ENCODE measurements at regions not wholly inside any gene's neighbourhood (a gene's known extent, or its start where the extent isn't known, plus 50 kb on each side); places are given as distances from the start of the nearest gene placed in this dataset.

DNA sequence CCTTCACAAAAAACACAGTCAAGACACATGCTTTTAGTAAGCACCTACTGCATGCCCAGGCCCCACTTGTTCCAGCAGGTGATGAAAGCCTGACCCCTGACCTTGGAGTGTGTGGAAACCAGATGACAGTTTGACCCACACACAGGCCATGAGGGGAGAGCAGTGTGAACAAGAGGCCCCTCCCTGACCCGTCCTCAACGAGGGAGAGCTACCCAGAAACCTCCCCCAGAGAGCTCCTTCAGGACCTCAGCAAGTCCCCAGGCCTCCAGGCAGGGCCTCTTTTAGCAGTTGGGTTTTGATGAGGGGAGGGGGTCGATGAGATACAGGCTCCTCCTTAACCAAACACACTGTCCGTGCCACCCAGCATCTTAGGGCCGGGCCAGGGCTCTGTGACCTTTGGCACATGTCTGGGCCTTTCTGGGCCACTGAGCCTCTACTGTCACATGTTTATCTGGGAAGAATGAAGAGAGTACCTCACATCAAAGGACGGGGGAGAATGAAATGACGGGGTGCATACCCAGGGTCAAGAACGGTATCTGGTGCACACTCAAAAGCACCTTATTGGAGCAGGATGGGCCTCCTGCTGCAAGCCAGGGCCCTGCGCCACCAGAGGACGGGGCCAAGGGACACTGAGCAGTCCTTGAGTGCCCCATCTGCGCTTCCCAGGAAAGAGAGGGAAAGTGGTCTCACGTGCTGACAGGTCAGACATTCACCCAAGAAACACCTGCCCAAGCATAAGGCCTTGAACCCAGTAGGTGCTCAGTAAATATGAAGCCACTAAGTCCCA lies 202.6 kb upstream of the ZMIZ1 start:
- FAIRE-seq, result no peak
- no peak for DNase-seq (ENCODE audit: insufficient read length, low spot score)

DNA sequence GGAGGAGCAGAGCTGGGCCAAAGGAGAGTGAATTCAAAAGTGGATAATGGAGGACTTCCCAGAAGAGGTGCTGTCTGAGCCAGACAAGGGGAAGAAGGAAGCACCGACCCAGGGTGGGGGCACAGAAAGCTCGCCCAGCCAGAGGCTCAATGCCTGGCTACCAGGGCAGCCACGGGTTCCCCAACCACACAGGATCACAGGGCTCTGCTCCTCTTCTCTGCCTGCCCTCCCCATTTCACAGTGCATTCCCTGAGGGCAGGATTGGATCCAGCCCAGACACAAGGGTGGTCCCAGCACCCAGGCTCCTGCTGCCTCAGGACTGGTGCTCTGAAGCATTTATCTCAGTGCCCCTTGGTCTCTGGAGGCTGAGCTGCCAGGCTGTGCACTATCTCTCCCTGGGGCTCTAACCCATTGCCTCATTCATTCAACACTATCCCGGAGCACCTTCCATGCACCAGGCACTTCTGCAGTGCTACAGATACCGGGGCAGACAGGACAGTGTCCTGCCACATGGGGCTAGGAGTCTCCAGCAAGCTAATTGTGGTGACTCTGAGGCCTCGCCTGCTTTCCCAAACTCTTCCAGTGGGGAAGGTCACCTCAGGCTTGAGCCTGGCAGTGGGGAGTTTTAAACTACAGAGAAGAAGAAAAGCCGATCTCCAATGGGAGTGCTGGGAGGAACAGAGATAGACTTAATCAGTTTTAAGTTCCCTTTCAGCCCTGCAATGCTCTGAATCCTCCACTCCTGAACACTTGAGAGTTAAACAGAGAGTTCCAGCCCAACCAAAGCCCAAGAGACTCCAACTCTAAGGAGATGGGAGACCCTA lies 201.8 kb upstream of the ZMIZ1 start:
- FAIRE-seq (no peak), DNase-seq (ENCODE audit: insufficient read length, low spot score) (no peak)

DNA sequence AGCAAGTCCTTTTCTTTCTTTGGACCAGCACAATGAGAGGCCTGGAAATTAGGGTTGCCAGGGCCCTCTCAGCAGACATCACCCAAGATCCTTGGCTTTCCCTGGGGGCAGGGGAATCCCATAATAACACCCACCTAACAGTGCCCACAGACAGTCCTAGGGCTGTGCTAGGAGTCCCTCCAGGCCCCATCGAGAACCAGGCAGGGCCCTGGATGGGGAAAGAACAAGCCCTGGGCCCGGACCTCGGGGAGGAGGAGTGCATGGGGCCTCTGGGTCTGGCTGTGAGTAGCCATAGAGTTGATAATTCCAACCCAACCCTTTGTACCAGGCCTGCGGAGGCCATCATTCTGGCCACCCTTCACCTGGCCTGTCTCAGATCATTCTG lies 201.2 kb upstream of the ZMIZ1 start:
- no peak for DNase-seq (ENCODE audit: insufficient read length, low spot score)
- no peak for FAIRE-seq

DNA sequence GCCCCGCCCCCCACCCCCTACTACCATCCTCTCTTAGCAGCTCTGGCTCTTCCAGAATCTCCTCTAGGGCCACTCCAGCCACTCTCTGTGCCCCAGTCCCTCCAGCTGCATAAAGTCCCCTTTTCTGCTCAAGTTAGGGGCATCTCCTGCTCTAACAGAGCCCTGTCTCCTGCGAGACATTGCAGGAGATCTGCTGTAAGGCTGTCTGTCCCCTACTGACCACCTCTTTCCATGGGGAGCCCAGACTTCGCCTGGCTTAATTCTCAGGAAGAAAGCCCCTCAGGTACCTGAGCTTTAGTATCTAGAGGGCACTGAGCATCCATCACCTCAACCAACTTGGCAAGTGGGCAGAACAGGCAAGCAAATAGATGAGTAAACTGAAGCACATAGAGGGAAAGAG lies 200.7 kb upstream of the ZMIZ1 start:
- no peak for FAIRE-seq

DNA sequence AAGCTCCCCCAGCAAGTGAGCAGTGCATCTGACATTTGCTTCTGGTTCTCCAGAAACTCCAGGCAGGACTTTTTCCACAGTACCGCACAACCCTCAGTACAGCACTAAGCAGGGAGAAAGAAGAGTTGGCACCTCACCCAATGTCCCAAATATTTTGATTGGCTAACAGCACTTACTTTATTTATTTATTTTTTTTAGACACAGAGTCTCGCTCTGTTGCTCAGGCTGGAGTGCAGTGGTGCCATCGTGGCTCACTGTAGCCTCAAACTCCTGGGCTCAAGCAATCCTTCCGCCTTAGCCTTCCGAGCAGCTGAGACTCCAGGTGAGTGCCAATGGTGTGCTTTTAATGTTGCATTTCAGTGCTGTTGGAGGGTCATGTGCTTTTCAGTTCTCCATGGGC lies 200.3 kb upstream of the ZMIZ1 start:
- no peak for FAIRE-seq
- DNase-seq (ENCODE audit: insufficient read length, low spot score), result no peak

More for the DNA sequence above, 200.7 kb upstream of the ZMIZ1 start:
- DNase-seq (ENCODE audit: insufficient read length, low spot score), result no peak

DNA sequence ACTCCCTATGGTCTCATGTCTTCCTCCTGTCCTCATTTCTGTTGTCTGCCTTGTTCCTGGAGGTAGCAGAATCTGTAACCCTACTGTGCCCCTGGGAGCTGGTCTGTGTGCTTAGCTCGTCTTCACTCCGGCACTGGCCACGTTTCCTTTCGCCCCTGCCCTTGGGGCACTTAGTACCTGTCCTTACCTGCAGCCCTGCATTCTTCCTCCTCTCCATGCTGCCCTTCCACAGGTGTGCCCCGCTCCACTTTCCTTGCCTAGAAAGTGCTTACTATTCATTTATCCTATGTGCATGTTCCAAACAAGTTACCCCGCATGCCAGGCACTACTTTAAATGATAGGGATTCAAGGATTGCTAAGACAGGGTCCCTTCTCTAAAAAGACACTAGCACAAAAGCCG lies 199.9 kb upstream of the ZMIZ1 start:
- DNase-seq (ENCODE audit: insufficient read length, low spot score) (no peak), FAIRE-seq (no peak)

DNA sequence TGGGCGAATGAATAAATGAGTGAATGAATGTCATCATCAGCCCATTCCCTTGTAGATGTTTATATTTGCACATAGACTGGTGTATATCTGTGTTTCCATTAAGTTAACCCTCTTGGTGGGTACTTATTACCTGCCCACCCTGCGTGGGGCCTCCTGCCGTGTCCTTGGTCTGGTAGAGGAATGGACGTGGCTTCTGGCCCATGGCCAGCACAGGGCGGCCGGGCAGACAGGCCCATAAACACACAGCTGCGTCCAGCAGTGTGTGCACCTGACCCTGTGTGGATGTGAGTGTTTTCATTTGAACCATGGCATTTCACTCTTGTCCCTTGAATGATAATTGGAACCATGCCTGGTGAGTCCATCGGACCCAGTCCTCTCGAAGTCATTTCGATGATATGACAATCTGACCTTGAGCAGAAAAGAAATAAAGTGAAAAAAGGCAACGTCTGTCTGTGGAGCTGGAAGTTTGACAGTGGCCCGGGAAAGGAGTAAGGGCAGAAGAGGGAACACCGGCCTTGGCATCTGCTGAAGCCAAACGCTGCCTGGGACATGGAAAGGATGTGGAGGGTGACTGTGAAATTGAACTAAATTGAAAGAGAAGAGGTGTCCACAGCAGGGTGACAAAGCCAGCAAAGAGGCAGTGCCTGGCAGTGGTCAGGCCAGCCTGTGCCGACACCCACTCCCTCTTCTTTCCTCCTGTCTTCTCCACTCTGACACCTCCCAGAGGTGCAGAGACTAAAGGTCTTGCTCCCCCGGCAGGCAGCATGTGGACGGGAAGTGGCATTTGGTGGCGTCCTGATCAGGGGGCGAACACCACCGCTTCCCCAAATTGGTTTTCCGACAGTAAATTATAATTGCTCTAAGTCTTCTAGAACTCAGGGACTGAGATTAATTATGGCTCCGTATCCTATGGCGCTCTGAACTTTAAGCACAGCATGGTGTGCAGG lies 199.0 kb upstream of the ZMIZ1 start:
- no peak for FAIRE-seq
- no peak for DNase-seq (ENCODE audit: insufficient read length, low spot score)

DNA sequence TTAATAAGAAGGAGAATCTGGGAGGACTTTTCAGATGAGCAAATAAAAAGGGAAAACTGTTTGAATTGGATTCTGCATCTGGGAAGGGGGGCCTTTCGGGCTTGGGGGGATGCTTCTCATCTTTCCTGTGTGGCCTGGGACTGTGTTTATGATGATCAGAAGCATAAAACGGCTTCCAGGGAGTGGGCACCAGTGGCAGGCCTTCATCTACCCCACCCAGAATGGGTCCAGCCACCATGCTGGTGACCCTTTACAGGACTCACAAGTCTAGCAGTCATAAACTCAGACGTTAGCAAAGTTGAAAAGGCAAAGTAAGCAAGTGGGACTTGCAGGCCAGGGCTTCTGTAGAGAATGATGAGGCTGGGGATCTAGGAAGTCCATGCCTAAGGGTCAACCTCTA lies 198.3 kb upstream of the ZMIZ1 start:
- no peak for DNase-seq (ENCODE audit: insufficient read length, low spot score)
- no peak for FAIRE-seq

DNA sequence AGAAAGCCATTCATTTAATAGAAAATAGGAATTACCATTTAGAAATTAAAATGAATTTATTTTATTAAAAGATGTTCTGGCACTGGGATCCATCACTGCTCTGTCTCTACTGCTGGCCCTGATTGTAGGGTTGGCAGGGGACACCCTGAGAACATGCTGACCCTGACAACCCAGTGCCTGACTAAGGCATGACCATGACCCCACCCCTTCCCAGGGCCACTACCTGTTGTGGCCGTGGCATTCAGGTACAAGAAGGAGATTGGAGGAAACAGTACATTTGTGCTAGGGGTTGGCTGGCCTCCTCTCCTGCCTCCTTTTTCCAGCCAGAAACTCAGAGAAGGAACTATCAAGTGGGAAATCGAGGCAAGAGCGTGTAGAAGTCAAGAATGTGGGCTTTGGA lies 197.0 kb upstream of the ZMIZ1 start:
- FAIRE-seq, result no peak

DNA sequence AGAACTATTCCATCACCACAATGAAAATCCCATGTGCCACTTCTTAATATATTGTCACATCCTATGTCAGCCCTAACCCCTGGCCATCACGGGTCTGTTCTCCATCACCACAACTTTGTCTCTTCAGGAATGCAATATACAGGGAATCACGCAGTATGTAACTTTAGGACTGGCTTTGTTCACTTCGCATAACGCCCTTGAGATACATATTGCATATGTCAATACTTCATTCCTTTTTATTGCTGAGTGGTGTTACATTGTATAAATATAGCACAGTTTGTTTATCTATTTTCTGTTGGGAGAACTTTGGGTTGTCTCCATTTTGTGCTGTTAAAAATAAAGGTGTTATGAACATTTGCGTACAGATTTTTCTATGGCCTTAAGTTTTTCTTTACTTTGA lies 195.4 kb upstream of the ZMIZ1 start:
- DNase-seq (ENCODE audit: insufficient read length, low spot score), result no peak
- no peak for FAIRE-seq

More for the DNA sequence above, 197.0 kb upstream of the ZMIZ1 start:
- DNase-seq (ENCODE audit: insufficient read length, low spot score), result no peak

DNA sequence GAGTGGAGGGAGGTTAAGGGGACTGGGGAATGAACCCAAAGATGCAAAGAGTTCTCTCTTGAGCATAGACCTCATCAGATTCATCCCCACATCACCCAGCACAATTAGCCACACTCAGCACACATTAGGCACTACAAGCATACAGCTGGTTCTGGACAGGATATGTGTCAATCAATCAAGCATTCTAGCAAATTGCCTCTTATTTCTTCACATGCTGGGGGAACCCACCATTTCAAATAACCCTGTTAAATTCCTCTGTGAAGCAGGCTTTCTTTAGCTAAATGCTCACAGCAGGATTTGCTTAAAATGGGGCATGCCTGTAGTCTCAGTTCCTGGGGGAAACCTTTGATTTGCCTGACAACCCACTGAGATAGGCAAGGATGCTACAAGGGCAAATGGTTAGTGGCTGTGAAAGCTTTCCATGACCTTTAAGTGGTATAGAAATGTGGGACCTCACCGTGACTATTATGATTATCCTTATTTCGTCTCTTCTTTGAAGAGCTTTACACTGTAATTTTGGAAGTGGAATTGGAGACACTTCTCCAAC lies 193.4 kb upstream of the ZMIZ1 start:
- DNase-seq (ENCODE audit: insufficient read length, low spot score) (no peak), FAIRE-seq (no peak)

DNA sequence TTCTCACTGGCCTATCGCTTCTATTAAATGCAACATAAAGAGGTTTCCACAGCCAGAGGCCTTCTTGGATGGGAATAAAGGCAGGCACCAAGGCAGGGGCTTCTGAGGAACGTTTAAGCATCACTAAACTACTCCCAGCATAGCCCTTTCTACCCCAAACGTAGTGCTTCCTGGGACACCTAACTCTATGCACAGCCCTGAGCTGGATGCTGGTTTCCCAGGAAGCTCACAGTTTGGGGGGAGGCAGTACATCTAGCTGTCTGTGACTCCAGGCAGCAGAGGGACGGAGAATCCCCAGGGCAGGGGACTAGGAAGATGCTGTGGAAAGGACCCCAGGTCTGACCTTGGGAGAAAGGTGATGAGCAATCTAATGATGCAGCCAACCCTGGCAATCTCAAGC lies 192.8 kb upstream of the ZMIZ1 start:
- FAIRE-seq (no peak), DNase-seq (ENCODE audit: insufficient read length, low spot score) (no peak)

DNA sequence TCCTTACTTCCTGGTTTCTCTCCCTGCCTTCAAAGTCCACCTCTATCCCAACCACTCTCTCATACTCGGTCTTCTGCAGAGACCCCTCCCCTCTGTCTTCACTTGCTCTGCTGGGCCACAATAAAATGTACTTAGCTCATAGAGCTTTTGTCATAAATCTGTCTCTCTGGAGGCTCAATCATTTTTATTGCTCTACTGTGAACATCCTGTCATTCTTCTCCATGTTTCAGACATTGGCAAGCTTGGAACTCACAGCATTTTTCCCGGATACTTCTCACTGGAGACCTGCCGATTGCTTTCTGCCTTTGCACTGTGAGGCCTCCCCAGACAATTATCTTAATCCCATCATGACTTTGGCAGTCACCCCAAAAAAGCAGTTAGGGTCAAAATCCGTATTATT lies 192.3 kb upstream of the ZMIZ1 start:
- FAIRE-seq (no peak), DNase-seq (ENCODE audit: insufficient read length, low spot score) (no peak)

DNA sequence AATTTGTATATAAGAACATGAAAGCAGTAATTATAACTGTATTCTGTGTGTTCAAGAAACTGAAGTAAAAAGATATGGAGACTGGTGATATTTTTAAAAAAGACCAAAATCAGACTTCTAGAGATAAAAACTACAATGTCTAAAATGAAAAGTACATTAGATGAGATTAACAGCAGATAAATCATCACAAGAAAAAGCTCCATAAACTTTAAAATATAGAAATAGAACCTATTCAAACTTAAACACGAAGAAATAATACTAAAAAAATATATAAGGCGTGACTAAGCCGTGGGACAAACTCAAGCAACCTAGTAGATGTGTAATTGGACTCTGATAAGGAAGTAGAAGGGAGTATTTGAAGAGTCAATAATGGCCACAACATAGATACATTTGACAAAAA lies 189.1 kb upstream of the ZMIZ1 start:
- no peak for FAIRE-seq
- no peak for DNase-seq (ENCODE audit: insufficient read length, low spot score)

DNA sequence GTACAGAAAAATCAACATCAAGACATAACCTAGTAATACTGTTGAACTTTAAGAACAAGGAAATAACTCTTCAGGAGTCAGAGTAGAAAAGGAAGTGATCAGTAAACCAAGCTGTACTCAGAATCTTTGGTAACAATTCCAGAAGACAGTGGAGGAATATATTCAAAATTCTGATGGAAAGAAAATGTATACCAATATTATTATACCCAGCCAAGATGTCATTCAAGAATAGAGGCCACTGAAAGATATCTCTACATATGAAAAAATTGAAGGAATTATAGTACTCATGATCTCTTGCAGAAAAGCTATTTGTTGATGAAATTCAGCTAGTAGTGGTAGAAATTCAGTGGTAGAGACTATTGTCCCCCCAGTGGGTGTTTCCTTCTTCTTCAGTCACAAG lies 182.6 kb upstream of the ZMIZ1 start:
- no peak for FAIRE-seq
- DNase-seq (ENCODE audit: insufficient read length, low spot score), result no peak

DNA sequence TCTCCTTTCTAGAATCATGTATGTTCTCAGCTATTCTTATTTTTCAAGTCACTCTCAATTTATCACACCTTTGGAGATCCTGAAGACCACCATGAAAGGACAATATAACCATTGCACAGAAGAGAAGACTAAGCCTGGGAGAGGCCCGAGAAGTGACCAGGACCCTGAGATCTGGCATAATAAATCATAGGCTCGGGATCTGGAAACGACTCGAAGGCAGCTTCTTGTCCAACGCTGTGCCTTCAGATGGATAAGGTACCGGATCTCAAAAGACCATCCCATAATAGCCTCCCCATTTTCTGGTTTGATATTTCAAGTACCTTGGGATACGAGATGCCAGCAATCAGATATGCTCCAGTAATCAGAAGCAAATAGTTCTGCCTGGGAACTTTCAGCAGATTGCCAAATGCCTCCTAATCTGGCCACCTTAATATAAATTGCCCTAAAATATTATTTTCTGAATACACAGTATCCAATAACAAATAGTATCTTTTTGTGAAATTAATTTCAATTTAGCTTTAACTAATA lies 179.2 kb upstream of the ZMIZ1 start:
- FAIRE-seq (no peak), DNase-seq (ENCODE audit: insufficient read length, low spot score) (no peak)

DNA sequence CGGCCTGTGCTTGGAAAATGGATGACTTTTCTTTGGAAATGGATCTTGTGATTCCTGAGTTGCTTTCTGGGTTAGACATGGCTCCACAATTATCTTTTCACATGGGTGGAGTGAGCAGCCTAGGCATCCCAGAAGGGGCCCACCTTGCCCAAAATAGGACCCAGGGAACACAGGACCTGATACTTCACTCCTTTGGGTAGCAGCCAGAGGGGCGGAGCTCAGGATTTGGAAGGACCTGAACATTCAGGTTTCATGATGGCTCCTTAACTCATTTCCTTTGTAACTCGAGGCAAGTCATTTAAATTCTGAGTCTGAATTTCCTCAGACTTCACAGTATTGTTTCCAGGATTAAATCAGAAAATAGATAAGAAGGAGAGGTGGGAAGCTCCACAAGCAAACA lies 178.3 kb upstream of the ZMIZ1 start:
- FAIRE-seq (no peak), DNase-seq (ENCODE audit: insufficient read length, low spot score) (no peak)

DNA sequence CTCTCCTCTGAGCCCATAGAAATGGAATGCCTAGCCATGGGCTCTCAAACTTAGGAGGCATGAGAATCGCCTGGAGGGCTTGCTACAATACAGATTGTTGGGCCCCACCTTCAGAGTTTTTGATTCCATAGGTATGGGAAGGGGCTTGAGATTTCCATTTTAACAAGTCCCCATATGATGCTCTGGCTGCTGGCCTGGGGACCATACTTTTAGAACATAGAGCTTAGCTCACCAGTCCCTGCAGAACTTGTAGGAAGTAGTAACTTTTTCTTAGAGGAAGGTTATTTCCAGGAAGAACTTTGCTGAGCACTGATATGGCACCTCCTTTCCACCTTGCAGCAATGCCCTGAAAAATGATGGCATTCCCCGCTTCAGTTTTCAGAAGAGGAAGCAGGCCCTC lies 177.0 kb upstream of the ZMIZ1 start:
- DNase-seq (ENCODE audit: insufficient read length, low spot score) (no peak), FAIRE-seq (no peak)

DNA sequence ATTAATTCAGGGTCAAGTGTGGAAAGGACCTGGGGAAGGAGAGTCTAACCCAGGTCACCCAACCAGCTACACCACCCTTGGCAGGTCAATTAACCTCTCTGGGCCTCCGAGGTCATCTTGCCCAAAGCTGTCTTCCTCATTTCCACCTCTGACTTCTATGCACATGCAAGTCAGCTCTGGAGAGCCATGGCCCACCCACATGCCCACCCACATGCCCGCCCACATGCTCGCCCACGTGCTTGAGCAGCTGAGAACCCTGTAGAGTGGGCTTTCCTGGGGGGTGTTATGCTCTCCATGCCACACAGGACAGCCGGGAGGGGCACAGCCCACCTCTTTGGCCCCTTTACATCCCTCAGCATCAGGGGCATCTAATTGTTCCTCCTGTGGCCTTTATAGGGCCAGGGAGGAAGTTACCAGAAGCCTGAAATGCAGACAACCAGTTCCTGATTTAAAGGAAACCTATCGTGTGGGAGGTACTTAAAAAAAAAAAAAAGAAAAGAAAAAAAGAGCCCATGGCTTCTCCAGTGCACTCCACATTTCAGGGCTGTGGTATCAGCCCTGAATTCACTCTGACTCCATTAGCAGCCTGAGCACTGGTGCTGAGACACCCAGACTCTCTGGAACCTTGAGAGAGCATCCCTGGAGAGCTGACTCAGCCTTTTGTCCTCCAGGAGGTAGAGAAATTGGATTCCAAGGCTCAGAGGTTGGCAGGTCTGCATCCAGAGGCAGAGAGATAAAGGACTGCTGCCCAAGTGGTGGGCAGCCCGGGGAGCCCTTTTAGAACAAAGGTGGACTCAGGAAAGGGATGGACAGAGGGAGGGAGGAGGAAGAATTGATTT lies 176.2 kb upstream of the ZMIZ1 start:
- FAIRE-seq (no peak), DNase-seq (ENCODE audit: insufficient read length, low spot score) (no peak)

DNA sequence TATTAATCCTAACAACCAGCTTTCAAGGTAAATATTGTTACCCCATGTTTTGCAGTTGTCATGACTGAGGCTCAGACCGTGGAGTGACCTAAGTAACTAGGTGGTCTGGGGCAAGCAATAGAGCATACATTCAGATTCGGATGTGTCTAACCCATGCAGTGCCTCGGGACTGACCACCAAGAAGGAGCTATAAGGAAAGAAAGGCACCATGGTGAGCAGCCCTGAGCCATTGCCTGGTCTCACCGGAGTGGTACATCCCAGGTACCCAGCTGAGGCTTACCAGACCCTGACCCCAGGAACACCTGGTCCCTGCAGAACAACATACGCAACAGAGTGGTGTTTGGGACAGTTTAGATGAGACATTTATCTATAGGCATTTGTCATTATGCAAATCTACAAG lies 175.5 kb upstream of the ZMIZ1 start:
- FAIRE-seq (no peak), DNase-seq (ENCODE audit: insufficient read length, low spot score) (no peak)

Data from GM19239 (cell line).